ENCODE measurements at regions not wholly inside any gene's neighbourhood (a gene's known extent, or its start where the extent isn't known, plus 50 kb on each side); places are given as distances from the start of the nearest gene placed in this dataset.

DNA sequence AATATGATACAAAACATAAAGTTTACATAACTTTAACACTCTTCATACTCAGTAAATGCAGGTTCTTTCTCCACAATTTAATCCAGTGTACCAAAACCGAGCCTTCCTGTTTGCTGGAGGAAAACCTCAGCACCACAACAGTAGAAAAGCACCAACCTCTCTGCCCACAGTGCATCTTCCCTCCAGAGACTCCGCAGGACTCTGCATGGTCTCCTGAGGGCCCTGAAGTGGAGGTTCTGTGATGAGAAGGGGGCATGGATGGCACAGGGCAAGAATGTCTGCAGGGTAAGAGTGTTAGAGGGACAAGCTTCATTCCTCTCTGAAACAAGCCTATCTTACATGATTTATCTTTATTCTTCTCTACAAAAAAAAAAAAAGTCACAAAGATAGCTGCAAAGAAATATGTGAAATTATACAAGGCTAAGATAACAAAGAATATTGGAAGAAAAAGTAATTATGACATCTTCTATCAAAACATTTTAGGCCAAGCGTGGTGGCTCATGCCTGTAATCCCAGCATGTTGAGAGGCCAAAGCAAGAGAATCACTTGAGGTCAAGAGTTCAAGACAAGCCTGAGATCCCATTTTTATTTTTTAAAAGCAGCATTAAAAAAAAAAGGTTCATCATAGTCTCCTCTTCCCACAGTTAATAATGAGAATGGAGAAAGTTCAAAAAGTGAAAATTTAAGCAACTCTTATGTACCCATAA is 102.0 kb downstream of the VPREB1 start:
- DNase-seq (ENCODE audit: low spot score): no peak

DNA sequence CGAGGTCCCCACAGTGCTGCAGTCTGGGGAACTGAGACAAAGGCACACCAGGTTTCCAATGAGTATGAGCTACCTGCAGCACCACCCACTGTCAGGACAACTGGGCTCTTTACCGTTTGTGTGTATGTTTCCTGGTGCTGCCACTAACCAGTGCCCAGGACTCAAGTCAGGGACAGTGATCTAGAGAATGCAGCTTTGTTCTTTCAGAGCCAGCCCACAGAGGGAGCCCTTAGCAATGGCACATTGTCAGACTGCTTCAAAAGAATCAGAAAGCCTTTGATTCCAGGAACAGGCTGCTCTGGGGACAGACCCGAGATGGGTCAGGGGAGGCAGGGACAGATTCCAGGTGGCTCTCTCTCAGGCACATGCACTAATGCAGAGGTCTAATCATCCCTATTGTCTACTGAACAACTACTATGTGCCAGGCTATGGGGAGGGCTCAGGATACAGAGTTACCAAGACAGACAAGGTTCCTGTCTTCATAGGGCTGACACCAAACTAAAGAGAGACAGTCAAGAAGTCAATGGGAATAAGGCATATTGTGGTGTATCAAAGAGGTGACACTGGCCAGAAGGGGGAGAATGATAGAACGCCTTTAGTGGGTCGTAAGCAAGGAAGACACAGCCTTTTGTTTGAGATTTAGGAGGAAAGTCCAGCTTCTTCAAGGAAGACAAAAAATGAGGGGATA is 103.7 kb downstream of the VPREB1 start:
- DNase-seq (ENCODE audit: low spot score): no peak

DNA sequence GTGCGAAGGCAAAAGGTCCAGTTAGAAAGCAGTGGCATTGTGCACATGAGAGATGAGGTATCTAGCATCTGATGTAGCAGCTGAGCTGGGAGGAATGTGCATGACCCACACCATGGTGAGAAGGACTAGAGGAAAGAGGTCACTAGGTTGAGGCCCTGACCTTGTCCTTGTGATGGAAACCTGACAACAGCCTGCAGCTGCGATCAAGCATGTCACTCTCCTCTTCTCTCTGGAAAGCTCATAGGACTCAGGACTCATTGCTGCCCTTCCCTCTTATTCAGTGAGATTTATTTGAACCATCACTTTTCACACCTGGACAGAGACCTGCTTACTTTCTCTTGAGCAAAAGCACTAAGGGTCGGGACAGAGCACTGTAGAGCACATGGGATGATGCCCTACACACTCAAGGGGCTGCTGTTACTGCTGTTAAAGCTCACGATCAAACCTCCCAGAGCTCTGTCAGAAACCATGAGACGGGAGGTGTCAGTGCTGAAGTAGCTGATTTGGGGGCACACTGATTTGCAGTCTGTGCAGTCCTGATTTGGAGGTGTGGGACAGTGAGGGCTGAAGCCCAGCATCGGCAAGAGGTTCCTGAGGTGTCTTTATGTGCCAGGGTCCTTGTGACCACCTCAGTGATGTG is 104.3 kb downstream of the VPREB1 start:
- DNase-seq (ENCODE audit: low spot score): no peak

DNA sequence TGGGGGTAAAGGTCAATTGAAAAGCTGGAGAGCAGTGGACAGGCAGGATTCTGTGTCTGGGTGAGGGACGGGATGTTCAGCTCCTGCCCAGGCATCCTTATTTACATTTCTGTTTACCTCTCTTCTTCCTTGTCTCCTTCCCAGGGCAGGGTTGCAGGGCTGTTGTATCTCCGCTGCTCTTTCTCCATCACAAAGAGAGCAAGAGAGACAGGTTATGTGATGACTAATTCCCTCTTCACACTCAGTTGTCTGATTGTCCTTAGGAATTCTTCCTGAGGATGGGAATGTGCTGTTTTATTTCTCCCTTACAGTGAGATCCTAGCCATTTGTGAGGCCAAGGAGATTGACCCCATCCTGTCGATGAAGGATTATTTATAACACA is 104.9 kb downstream of the VPREB1 start:
- DNase-seq (ENCODE audit: low spot score): no peak

DNA sequence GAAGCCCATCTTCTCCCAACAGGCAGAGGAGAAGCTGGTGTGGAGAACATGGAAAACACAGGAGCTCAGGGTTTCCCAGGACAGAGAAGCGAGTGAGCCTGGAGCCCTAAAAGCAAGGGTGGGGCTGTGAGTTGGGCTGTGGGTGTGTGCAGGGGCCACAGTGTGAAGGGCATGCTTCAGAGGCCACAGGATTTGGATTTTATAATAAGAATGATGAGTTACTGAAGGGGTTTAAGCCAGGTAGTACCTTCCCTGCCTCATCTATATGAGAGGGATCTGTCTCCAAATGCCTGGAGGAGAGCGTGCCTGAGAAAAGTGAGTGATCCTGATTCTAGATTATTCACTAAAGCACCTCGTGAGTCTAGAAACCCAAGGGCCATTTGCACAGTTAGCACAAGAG is 106.8 kb downstream of the VPREB1 start:
- no peak for DNase-seq (ENCODE audit: low spot score)

DNA sequence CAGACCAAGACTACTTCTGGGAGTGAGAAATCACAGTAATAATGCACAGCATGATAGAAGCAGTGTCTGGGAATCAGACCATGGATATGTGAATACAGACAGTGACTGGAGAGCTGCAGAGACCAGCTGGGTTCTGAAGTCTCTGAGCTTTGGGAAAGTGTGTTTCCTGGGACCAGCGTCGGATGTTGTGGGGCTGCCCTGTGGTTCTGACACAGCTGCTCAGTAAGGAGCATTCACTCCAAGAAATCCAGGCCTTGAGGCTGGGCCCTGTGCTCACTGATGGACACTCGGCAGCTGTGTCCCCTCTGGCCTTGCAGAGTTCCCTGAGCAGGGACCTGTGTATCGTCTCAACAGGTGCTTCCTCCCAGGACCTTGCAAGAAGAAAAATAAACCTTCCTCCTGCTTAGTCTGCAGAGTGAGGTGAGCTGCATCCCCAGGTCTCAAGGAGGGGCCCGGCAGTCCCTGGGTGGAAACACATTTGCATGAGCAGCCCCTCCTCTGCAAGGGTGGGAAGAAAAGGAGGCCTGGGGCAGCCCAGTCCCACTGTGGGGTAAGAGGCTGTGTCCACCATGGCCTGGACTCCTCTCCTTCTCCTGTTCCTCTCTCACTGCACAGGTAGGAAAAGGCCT is 107.9 kb downstream of the VPREB1 start:
- no peak for DNase-seq (ENCODE audit: low spot score)

DNA sequence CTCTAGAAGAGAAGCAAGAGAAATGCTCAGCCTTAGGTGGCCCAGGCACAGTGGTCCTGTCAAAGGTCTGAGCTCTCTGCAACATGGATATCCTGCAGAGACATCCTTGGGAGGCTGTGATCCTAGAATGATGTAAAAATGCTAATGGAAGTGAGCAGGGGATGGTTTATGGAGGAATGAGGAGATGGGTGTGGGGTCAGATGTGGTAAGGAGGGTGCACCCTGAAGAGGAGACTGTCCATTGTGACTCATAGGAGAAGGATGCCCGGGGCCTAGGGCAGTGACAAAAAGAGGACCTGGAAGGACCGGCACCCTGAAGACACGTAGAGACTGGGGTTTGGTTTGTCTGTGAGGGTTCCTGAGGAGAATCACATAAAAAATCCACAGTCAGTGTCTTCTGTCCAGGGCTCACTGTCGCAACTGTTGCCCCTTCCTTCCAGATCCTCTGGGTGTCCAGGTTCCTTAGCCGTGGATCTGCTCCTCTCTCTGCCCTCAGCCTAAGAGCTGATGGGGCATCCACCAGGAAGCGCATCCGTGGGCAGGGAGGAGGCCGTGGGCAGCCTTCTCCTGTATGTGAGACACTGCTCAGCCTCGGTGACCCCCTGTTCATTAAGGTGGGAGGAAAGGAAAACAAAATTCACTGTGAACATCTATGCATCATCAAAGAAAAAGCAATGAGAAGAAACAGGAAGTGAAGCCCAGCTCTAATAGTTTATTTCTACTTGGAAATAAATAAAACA is 110.7 kb downstream of the VPREB1 start:
- no peak for DNase-seq (ENCODE audit: low spot score)

DNA sequence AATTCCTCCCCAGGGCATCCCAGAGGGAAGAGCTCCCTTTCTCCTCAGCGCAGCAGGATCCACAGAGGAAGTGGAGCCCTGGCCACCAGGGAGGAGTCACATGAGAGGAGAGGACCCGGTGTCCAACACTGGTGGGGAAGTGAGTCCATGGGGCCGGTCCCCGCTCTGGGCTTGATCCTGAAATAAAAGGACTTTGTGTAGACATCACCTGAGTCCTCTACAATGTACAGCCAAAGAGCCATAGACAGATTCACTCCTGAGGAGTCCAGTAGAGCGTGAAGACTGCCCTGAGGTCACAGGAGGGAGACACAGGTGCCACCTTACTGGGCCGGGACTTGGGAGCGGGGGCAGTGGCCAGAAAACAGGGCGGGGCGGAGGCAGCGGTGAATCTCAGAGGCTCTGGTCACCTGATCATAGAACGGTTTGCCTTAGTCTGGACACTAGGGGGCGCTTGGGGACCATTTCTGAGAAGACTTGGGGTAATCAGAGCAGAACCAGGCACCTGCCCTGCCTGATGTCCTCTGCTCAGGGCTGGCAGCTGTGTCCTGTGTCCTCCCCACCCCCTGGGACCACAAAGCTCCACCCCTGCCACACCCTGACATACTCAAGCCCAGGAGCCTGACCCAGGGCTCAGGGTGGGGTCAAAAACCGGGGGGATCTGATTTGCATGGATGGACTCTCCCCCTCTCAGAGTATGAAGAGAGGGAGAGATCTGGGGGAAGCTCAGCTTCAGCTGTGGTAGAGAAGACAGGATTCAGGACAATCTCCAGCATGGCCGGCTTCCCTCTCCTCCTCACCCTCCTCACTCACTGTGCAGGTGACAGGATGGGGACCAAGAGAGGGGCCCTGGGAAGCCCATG is 112.7 kb downstream of the VPREB1 start:
- DNase-seq (ENCODE audit: low spot score): peak; percentile 82

DNA sequence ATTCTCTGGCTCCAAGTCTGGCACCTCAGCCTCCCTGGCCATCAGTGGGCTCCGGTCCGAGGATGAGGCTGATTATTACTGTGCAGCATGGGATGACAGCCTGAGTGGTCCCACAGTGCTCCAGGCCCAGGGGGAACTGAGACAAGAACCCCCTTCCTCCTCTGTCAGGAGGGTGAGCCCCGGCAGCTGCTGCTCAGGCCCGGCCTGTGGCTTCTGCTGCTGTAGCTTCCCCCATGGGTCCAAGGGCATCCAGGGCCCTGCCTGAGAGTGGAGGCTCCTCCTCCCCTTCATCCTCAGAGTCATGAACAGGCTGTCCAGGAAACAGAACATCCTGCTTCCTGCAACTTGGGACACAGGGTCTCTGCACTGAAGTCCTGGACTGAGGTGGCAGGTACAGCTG is 113.6 kb downstream of the VPREB1 start:
- DNase-seq (ENCODE audit: low spot score): no peak

DNA sequence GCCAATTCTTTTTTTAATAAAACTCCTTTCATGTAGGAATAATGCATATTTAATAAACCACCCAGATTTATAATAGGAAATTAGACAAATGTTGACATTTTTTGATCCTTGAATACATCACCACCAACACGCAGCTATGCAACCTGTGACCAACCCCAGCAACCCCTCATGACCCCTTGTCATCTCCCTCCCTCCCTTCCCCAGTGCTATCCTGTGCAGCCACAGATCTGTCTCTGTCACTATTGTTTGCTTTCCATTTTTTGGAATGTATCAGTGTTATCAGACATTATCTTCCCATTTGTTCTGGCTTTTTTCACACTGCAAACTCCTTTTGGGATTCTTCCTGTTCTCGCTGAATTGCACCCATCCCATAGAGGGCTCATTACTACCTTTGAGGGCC is 114.1 kb downstream of the VPREB1 start:
- no peak for DNase-seq (ENCODE audit: low spot score)

DNA sequence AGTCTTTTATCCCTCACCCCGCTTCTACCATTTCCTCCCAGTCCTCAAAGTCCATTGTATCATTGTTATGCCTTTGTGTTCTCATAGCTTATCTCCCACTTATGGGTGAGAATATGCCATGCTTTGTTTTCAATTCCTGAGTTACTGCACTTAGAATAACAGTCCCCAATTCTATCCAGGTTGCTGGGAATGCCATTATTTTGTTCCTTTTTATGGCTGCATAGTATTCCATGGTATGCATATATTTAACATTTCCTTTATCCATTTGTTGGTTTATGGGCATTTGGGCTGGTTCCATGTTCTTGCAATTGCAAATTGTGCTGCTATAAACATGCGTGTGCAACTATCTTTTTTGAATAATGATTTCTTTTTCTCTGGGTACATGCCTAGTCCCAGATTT is 114.9 kb downstream of the VPREB1 start:
- DNase-seq (ENCODE audit: low spot score): no peak

DNA sequence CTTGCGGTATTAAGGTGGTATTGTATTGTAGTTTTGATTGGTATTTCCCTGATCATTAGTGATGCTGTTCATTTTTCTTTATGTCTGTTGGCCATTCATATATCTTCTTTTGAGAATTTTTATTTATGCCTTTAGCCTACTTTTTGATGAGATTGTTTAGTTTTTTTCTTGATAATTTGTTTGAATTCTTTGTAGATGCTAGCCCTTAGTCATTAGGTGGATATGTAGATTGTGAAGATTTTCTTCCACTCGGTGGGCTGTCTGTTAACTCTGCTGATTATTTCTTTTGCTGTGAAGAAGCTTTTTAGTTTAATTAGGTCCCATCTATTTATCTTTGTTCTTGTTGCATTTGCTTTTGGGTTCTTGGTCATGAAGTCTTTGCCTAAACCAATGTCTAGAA is 115.4 kb downstream of the VPREB1 start:
- no peak for DNase-seq (ENCODE audit: low spot score)

DNA sequence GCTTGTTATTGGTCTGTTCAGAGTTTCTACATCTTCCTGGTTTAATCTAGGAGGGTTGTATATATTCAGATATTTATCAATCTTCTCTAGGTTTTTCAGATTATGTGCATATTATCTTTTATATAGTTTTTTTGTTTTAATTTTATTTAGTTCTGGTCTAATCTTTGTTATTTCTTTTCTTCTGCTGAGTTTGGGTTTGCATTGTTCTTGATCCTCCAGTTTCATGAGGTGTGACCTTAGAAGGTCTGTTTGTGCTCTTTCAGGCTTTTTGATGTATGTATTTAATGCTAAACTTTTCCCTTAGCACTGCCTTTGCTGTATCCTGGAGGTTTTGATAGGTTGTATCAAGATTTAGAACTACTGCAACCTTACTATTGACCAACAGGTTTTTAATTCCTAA is 117.7 kb downstream of the VPREB1 start:
- DNase-seq (ENCODE audit: low spot score): no peak

DNA sequence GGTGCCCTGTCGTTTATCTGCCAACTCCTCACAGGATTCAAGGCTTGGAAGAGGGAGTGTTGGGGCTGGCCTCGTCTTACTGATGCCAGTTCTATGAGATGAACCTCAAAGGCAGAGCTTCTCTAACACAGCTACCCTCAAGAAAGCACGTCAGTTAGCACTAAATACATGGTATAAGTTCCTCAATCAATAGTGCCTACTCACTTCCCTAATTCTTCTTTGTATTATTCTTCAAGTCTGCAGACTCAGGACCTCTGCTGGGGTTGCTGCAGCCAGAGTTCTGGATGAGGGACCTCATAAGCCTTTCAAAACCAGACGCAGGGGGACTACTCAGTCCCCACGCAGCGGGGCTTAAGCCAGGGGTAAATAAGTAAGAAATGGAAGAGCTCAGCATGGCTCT is 118.3 kb downstream of the VPREB1 start:
- no peak for DNase-seq (ENCODE audit: low spot score)

DNA sequence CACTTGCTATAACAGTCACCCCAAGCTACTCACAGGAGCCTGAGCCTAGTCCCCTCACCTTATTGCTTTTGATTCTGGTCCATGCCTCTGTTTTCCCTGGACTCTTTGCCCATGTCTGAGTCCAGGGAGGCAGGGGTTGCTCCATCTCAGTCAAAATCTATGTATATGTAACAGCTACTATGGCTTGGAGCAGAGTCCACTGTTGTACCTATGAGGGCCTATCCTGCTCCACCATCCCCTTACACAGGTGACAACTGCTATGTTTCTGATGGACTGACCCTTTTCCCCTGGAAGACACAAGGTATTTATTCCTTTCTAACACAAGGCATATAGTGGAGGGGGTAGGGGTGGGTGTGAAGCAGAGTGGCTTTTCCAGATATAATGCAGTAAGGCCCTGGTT is 119.6 kb downstream of the VPREB1 start:
- no peak for DNase-seq (ENCODE audit: low spot score)

DNA sequence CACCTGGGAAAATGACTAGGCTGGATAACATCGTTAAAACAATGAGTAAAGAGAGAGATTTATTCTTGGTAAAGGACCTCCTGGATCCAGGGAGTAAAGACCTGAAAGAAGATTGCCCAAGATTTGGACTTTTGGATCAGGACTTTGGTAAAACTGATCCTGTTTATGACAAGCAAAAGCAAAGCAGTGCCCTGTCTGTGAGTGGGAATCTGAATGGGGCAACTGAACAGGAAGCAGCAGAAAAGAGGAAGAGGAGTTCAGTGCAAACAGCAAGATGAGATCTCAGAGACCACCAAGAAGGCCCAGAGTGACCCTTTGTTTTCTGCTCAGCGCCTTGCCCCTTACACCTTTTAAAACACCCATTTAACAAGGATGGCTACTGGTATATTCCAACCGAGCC is 122.0 kb downstream of the VPREB1 start:
- no peak for DNase-seq (ENCODE audit: low spot score)

DNA sequence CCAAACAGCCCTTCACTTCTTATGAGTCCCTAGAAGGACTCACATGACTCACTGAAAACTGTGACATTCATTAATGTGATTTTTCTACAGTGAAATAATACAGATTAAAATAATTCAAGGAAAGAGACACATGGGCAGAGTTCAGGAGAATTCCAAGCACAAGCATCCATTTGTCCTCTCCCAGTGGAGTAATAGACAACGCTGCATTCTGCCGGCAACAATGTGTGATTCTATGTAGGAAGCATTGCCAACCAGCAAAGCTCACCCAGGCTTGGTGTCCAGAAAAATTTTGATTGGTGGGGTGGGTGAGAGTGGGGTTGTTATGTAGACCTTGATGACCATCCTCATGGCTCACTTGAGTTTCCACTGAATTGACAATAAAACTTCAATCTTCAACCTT is 123.9 kb downstream of the VPREB1 start:
- no peak for DNase-seq (ENCODE audit: low spot score)

DNA sequence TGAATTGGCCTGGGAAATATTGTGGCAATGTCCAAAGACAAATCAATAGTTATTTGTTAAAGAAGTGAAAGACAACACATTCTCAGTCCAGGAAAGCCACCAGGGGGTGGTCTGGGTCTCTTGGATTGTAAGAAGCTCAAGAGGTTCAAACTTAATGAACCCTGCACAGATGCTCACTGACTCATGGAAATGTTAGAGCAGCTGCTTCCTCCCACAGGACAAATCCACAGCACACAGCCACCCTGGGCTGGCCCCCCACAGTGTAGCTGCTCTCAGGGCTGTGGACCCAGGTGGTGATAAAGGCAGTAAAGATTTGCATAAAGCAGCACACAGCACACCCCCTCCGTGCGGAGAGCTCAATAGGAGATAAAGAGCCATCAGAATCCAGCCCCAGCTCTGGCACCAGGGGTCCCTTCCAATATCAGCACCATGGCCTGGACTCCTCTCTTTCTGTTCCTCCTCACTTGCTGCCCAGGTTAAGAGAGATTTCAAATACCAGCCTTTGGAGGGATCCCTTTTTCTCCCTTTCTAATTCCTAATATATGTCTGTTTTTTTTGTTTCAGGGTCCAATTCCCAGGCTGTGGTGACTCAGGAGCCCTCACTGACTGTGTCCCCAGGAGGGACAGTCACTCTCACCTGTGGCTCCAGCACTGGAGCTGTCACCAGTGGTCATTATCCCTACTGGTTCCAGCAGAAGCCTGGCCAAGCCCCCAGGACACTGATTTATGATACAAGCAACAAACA is 124.8 kb downstream of the VPREB1 start:
- peak; percentile 45 for DNase-seq (ENCODE audit: low spot score)

DNA sequence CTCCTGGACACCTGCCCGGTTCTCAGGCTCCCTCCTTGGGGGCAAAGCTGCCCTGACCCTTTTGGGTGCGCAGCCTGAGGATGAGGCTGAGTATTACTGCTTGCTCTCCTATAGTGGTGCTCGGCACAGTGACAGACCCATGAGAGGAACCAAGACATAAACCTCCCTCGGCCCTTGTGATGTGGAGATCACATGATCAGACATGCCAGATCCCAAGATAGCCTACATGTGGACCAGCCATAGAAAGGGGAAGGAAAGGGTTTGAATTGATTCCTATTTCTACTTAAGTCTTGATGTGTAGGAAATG is 125.3 kb downstream of the VPREB1 start:
- no peak for DNase-seq (ENCODE audit: low spot score)

DNA sequence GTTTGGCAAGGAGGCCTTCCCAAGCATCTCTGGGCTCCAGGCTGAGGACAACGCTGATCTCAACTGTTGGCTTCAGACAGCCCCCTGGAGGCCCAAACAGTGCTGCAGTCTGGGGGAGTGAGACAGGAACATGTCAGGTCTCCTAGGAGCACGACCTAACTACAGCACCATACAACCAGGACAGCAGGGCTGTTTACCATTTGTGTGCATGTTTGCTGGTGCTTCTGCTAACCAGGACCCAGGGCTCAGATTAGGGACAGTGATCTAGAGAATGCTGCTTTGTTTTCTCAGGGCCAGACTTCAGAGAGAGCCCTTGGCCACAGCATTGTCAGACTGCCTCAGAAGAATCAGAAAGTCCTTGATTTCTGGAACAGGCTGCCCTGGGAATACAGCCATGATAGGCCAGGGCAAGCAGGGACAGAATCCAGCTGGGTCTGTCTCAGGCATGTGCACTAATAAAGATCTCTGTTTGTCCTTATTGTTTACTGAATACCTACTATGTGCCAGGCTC is 126.5 kb downstream of the VPREB1 start:
- no peak for DNase-seq (ENCODE audit: low spot score)

DNA sequence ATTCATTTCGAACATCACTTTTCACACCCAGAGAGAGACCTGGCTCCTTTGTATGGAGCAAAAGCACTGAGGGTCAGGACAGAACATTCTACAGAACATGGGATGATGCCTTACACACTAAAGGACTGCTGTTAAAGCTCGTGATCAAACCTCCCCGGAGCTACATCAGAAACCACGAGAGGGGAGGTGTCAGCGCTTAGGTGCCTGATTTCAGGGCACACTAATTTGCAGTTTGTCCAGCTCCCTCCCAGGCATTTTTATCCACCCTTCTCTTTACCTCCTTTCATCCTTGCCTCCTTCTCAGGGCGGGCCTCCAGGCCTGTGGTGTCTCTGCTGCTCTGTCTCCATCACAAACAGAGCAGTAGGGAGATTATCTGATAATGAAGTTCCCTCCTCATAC is 127.5 kb downstream of the VPREB1 start:
- no peak for DNase-seq (ENCODE audit: low spot score)
